GM12878 (cell line): ENCODE measurements at regions not wholly inside any gene's neighbourhood (a gene's known extent, or its start where the extent isn't known, plus 50 kb on each side); places are given as distances from the start of the nearest gene placed in this dataset.

ENCODE experiments used
- CHD1 ChIP-seq: IDR thresholded peaks from 2 replicates; pipeline ENCODE4 v1.6.1; 2012; ENCODE audit warnings: low read depth, low read length, improper control_type of control experiment
- DPF2 ChIP-seq: fragments of 450-650 bp; IDR thresholded peaks from 2 replicates; pipeline ENCODE4 v1.6.1; 2017; ENCODE audit warnings: mild to moderate bottlenecking
- IRF4 ChIP-seq: IDR thresholded peaks from 2 replicates; pipeline ENCODE4 v1.6.1; 2011; ENCODE audit warnings: low read depth, low read length
- JUND ChIP-seq: IDR thresholded peaks from 2 replicates; pipeline ENCODE4 v1.6.1; 2012; ENCODE audit warnings: low read depth, mild to moderate bottlenecking, low read length, improper control_type of control experiment, moderate library complexity
- KDM1A ChIP-seq: fragments of 200-600 bp; sonication (generic); IDR thresholded peaks from 2 replicates; pipeline ENCODE4 v1.6.1; 2016; ENCODE audit warnings: borderline replicate concordance
- MEF2B ChIP-seq: fragments of 450-650 bp; IDR thresholded peaks from 2 replicates; pipeline ENCODE4 v1.6.1; 2018; ENCODE audit warnings: mild to moderate bottlenecking, moderate library complexity; ENCODE audit not compliant: partially characterized antibody, poor library complexity, severe bottlenecking
- MXI1 ChIP-seq: fragments of 150-350 bp; IDR thresholded peaks from 2 replicates; pipeline ENCODE4 v1.6.1; 2011; ENCODE audit warnings: low read depth, mild to moderate bottlenecking, inconsistent platforms, low read length, improper control_type of control experiment
- NRF1 ChIP-seq: conservative IDR thresholded peaks from 2 replicates; pipeline ENCODE4 v1.6.1; 2011; ENCODE audit warnings: mild to moderate bottlenecking, low read depth, low read length, improper control_type of control experiment
- TCF7 ChIP-seq: IDR thresholded peaks from 2 replicates; pipeline ENCODE4 v1.6.1; 2014; ENCODE audit warnings: antibody characterized with exemption, borderline replicate concordance
- YBX1 ChIP-seq: fragments of 450-650 bp; IDR thresholded peaks from 2 replicates; pipeline ENCODE4 v1.6.1; 2016; ENCODE audit warnings: antibody characterized with exemption
- ZNF384 ChIP-seq: IDR thresholded peaks from 2 replicates; pipeline ENCODE4 v1.6.1; 2012; ENCODE audit warnings: low read depth, mild to moderate bottlenecking, low read length, improper control_type of control experiment, borderline replicate concordance
- ZNF622 ChIP-seq: fragments of 450-650 bp; IDR thresholded peaks from 2 replicates; pipeline ENCODE4 v1.6.1; 2017; ENCODE audit warnings: mild to moderate bottlenecking, inconsistent platforms
- TF ChIP-seq, protein P1 (sequence below): IDR thresholded peaks from 2 replicates; pipeline ENCODE4 v1.6.1; 2012; ENCODE audit warnings: mild to moderate bottlenecking, low read depth, low read length
- TF ChIP-seq, protein P2 (sequence below): fragments of 450-650 bp; formaldehyde crosslinking; IDR thresholded peaks from 2 replicates; pipeline ENCODE4 v1.4.0; 2020; ENCODE audit warnings: mild to moderate bottlenecking, moderate library complexity
- TF ChIP-seq, protein P3 (sequence below): fragments of 450-650 bp; IDR thresholded peaks from 2 replicates; pipeline ENCODE4 v1.6.1; 2016; ENCODE audit warnings: mild to moderate bottlenecking
- TF ChIP-seq, protein P4 (sequence below): fragments of 450-650 bp; IDR thresholded peaks from 2 replicates; pipeline ENCODE4 v1.6.1; 2014; ENCODE audit warnings: mild to moderate bottlenecking
- TF ChIP-seq, protein P5 (sequence below): fragments of 450-650 bp; IDR thresholded peaks from 2 replicates; pipeline ENCODE4 v1.6.1; 2017; ENCODE audit warnings: low read depth, mild to moderate bottlenecking, moderate library complexity

DNA sequence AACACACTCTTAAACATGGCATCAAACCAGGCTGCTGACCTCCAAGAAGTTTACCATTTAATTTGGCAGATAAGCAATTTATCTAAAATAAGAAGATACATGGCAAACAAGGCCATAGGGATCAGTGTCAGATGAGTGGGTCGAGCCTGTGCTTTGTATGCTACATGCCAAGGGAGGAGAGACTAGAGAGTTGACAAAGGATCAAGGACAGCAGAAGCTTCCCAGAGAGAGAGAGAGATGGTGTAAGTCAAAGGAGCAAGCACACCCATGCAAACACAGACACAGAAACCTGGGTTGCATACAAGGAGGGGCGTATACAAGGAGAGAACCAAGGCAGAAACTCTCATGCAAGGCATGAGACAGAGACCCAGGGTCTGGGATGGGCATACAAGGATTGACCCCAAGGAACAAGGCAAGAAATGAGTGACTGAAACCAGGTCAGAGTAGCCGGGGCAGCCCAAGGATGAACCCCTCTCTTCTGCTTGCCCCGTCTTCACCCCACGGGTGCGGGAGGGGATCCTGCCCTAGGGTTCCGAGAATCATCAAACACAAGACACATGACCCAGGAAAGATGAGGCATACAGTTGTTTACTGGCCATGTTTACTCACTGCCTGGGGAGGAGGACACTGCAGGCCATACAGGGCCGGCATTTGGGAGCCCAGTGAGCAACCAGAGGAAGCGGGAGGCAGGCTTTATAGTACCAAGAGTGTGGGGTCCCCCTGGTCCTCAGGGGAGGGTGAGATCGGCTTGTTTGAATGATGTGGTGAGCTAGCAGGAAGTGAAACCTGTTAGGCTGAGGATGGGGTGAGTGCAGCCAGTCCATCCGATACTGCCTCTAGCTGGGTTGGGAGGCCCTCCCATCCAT lies 529.2 kb upstream of the ID2 start (continued):
- TF ChIP-seq, protein P1, sequence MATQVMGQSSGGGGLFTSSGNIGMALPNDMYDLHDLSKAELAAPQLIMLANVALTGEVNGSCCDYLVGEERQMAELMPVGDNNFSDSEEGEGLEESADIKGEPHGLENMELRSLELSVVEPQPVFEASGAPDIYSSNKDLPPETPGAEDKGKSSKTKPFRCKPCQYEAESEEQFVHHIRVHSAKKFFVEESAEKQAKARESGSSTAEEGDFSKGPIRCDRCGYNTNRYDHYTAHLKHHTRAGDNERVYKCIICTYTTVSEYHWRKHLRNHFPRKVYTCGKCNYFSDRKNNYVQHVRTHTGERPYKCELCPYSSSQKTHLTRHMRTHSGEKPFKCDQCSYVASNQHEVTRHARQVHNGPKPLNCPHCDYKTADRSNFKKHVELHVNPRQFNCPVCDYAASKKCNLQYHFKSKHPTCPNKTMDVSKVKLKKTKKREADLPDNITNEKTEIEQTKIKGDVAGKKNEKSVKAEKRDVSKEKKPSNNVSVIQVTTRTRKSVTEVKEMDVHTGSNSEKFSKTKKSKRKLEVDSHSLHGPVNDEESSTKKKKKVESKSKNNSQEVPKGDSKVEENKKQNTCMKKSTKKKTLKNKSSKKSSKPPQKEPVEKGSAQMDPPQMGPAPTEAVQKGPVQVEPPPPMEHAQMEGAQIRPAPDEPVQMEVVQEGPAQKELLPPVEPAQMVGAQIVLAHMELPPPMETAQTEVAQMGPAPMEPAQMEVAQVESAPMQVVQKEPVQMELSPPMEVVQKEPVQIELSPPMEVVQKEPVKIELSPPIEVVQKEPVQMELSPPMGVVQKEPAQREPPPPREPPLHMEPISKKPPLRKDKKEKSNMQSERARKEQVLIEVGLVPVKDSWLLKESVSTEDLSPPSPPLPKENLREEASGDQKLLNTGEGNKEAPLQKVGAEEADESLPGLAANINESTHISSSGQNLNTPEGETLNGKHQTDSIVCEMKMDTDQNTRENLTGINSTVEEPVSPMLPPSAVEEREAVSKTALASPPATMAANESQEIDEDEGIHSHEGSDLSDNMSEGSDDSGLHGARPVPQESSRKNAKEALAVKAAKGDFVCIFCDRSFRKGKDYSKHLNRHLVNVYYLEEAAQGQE, result no peak
- TF ChIP-seq DPF2 (peak; percentile 79; the same call in 1 of the 2 replicates), ZNF622 (no peak), ZNF384 (no peak), MEF2B (peak; percentile 82), TCF7 (peak; percentile 92), JUND (no peak), NRF1 (no peak), KDM1A (no peak), IRF4 (peak; percentile 80; the same call in 1 of the 2 replicates), MXI1 (no peak), CHD1 (no peak), YBX1 (no peak)
- TF ChIP-seq, protein P2, sequence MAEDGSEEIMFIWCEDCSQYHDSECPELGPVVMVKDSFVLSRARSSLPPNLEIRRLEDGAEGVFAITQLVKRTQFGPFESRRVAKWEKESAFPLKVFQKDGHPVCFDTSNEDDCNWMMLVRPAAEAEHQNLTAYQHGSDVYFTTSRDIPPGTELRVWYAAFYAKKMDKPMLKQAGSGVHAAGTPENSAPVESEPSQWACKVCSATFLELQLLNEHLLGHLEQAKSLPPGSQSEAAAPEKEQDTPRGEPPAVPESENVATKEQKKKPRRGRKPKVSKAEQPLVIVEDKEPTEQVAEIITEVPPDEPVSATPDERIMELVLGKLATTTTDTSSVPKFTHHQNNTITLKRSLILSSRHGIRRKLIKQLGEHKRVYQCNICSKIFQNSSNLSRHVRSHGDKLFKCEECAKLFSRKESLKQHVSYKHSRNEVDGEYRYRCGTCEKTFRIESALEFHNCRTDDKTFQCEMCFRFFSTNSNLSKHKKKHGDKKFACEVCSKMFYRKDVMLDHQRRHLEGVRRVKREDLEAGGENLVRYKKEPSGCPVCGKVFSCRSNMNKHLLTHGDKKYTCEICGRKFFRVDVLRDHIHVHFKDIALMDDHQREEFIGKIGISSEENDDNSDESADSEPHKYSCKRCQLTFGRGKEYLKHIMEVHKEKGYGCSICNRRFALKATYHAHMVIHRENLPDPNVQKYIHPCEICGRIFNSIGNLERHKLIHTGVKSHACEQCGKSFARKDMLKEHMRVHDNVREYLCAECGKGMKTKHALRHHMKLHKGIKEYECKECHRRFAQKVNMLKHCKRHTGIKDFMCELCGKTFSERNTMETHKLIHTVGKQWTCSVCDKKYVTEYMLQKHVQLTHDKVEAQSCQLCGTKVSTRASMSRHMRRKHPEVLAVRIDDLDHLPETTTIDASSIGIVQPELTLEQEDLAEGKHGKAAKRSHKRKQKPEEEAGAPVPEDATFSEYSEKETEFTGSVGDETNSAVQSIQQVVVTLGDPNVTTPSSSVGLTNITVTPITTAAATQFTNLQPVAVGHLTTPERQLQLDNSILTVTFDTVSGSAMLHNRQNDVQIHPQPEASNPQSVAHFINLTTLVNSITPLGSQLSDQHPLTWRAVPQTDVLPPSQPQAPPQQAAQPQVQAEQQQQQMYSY (CRISPR knock-in tag), result no peak
- TF ChIP-seq, protein P3, sequence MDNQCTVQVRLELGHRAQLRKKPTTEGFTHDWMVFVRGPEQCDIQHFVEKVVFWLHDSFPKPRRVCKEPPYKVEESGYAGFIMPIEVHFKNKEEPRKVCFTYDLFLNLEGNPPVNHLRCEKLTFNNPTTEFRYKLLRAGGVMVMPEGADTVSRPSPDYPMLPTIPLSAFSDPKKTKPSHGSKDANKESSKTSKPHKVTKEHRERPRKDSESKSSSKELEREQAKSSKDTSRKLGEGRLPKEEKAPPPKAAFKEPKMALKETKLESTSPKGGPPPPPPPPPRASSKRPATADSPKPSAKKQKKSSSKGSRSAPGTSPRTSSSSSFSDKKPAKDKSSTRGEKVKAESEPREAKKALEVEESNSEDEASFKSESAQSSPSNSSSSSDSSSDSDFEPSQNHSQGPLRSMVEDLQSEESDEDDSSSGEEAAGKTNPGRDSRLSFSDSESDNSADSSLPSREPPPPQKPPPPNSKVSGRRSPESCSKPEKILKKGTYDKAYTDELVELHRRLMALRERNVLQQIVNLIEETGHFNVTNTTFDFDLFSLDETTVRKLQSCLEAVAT, result peak; percentile 36; the same call in 1 of the 2 replicates
- TF ChIP-seq, protein P4, sequence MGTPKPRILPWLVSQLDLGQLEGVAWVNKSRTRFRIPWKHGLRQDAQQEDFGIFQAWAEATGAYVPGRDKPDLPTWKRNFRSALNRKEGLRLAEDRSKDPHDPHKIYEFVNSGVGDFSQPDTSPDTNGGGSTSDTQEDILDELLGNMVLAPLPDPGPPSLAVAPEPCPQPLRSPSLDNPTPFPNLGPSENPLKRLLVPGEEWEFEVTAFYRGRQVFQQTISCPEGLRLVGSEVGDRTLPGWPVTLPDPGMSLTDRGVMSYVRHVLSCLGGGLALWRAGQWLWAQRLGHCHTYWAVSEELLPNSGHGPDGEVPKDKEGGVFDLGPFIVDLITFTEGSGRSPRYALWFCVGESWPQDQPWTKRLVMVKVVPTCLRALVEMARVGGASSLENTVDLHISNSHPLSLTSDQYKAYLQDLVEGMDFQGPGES, result no peak
- TF ChIP-seq, protein P5, sequence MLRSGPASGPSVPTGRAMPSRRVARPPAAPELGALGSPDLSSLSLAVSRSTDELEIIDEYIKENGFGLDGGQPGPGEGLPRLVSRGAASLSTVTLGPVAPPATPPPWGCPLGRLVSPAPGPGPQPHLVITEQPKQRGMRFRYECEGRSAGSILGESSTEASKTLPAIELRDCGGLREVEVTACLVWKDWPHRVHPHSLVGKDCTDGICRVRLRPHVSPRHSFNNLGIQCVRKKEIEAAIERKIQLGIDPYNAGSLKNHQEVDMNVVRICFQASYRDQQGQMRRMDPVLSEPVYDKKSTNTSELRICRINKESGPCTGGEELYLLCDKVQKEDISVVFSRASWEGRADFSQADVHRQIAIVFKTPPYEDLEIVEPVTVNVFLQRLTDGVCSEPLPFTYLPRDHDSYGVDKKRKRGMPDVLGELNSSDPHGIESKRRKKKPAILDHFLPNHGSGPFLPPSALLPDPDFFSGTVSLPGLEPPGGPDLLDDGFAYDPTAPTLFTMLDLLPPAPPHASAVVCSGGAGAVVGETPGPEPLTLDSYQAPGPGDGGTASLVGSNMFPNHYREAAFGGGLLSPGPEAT, result peak; percentile 60; the same call in 1 of the 2 replicates
